ENCODE measurements at regions not wholly inside any gene's neighbourhood (a gene's known extent, or its start where the extent isn't known, plus 50 kb on each side); places are given as distances from the start of the nearest gene placed in this dataset.

DNA sequence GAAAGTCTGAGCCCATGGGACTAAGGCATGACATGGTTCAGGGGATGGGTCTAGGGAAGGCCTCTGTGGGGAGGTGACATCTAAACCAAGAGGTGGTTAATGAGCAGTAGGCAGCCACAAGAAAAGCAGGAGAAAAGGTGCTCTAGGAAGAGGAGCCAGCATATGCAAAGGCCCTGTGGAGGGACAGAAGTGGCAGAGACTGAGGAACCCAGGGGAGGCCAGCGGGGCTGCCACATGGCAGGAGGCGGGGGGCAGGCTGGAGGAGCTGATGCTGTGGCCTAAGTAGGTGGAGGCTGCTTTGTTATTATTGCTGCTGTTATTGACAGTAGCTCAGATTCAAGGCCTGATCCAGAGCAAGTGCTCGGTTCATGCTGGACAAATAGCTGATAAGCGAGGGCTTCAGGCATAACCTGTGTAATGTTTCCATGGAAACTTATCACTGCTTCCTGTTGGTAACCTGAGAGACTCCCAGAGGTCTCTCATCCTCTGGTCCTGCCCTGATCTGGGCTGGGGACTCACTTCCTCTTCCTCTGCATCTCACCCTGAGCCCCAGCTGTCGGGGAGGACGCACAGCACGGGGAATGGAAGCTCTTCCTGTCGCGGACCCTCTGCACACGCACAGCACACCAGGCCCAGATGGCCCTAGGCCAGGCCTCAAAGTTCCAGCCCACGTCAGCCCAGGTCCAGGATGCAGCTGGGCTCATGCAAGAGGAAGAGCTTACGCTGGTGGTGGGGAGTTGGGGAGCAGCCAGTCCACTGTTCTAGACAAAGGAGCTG lies 75.2 kb upstream of the TP53I11 start:
- Histone ChIP-seq H3K9me2 (no peaks in the 10 kb centered on the region), H3K4me2 (no peak overlapping the region), H3K9ac (no peak overlapping the region), H3K79me2 (ENCODE audit: insufficient read depth) (no peaks in the 10 kb centered on the region), H3K27ac (ENCODE audit: low read depth in 2 of 2, low read length in 1 of 2) (peak overlapping the region in 1 of 2 experiments; percentile 74; a peak in 2 of 4 replicates), H3K4me3 (ENCODE audit: low read depth in 2 of 2, low read length in 1 of 2) (no peak overlapping the region), H3K4me1 (ENCODE audit: control insufficient read depth in 1 of 2, insufficient read depth in 2 of 2, low read depth in 1 of 2, low read length in 1 of 2) (peaks cover 0 to 19% of the 10 kb centered on the region in 2 experiments; a peak in 1 of 4 replicates), H3K27me3 (ENCODE audit: insufficient read depth) (peaks cover 23% of the 10 kb centered on the region; the same call in 1 of the 2 replicates), H4K20me1 (ENCODE audit: insufficient read depth) (no peaks in the 10 kb centered on the region), H3K36me3 (replicated peaks in 1 of 2; ENCODE audit: control insufficient read depth in 1 of 2, insufficient read depth in 2 of 2, low read length in 1 of 2) (no peaks in the 10 kb centered on the region), H3K9me3 (no peaks in the 10 kb centered on the region), H2AFZ (ENCODE audit: low read depth) (no peak overlapping the region), H3F3A (replicated peaks; ENCODE audit: insufficient read depth) (no peaks in the 10 kb centered on the region)
- 51% methylated on average over 8 of the region's 12 CpGs for WGBS (ENCODE audit: low lambda C conversion rate)
- TF ChIP-seq TAF1 (IDR thresholded peaks at IDR 0.05; ENCODE audit: borderline replicate concordance, low read depth, low read length) = no peak
- TF ChIP-seq ELF1 (IDR thresholded peaks at IDR 0.05) = no peak
- no peak for TF ChIP-seq CHD2 (IDR thresholded peaks at IDR 0.05; ENCODE audit: low read length, partially characterized antibody)
- TF ChIP-seq, protein P1, sequence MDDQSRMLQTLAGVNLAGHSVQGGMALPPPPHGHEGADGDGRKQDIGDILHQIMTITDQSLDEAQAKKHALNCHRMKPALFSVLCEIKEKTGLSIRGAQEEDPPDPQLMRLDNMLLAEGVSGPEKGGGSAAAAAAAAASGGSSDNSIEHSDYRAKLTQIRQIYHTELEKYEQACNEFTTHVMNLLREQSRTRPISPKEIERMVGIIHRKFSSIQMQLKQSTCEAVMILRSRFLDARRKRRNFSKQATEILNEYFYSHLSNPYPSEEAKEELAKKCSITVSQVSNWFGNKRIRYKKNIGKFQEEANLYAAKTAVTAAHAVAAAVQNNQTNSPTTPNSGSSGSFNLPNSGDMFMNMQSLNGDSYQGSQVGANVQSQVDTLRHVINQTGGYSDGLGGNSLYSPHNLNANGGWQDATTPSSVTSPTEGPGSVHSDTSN (IDR thresholded peaks at IDR 0.05) = no peak
- TF ChIP-seq, protein P2, sequence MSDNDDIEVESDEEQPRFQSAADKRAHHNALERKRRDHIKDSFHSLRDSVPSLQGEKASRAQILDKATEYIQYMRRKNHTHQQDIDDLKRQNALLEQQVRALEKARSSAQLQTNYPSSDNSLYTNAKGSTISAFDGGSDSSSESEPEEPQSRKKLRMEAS (IDR thresholded peaks at IDR 0.05; ENCODE audit: low read depth) = no peak
- no peak for TF ChIP-seq FOXM1 (IDR thresholded peaks at IDR 0.05; ENCODE audit: low read depth)
- no peak for TF ChIP-seq FOSL2 (IDR thresholded peaks at IDR 0.05; ENCODE audit: borderline replicate concordance, low read depth)
- no peak for TF ChIP-seq YY1 (IDR thresholded peaks at IDR 0.05; ENCODE audit: low read depth)
- no peak for TF ChIP-seq POLR2AphosphoS5 (IDR thresholded peaks at IDR 0.05; ENCODE audit: low read depth, low read length)
- TF ChIP-seq GABPA (IDR thresholded peaks at IDR 0.05; ENCODE audit: low read depth) = no peak
- TF ChIP-seq RCOR1 (IDR thresholded peaks at IDR 0.05; ENCODE audit: low read length) = no peak
- TF ChIP-seq MEF2A (IDR thresholded peaks at IDR 0.05; ENCODE audit: borderline replicate concordance, low read depth) = no peak
- TF ChIP-seq, protein P3, sequence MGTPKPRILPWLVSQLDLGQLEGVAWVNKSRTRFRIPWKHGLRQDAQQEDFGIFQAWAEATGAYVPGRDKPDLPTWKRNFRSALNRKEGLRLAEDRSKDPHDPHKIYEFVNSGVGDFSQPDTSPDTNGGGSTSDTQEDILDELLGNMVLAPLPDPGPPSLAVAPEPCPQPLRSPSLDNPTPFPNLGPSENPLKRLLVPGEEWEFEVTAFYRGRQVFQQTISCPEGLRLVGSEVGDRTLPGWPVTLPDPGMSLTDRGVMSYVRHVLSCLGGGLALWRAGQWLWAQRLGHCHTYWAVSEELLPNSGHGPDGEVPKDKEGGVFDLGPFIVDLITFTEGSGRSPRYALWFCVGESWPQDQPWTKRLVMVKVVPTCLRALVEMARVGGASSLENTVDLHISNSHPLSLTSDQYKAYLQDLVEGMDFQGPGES (IDR thresholded peaks at IDR 0.05; ENCODE audit: low read depth, low read length) = no peak
- TF ChIP-seq JUND (IDR thresholded peaks at IDR 0.05) = no peak
- TF ChIP-seq, protein P4, sequence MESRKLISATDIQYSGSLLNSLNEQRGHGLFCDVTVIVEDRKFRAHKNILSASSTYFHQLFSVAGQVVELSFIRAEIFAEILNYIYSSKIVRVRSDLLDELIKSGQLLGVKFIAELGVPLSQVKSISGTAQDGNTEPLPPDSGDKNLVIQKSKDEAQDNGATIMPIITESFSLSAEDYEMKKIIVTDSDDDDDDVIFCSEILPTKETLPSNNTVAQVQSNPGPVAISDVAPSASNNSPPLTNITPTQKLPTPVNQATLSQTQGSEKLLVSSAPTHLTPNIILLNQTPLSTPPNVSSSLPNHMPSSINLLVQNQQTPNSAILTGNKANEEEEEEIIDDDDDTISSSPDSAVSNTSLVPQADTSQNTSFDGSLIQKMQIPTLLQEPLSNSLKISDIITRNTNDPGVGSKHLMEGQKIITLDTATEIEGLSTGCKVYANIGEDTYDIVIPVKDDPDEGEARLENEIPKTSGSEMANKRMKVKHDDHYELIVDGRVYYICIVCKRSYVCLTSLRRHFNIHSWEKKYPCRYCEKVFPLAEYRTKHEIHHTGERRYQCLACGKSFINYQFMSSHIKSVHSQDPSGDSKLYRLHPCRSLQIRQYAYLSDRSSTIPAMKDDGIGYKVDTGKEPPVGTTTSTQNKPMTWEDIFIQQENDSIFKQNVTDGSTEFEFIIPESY (IDR thresholded peaks at IDR 0.05; ENCODE audit: borderline replicate concordance, low read depth) = no peak
- no peak for TF ChIP-seq TEAD4 (IDR thresholded peaks at IDR 0.05; ENCODE audit: borderline replicate concordance, insufficient read depth)
- TF ChIP-seq, protein P5, sequence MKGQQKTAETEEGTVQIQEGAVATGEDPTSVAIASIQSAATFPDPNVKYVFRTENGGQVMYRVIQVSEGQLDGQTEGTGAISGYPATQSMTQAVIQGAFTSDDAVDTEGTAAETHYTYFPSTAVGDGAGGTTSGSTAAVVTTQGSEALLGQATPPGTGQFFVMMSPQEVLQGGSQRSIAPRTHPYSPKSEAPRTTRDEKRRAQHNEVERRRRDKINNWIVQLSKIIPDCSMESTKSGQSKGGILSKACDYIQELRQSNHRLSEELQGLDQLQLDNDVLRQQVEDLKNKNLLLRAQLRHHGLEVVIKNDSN (IDR thresholded peaks at IDR 0.05; ENCODE audit: borderline replicate concordance, low read depth) = no peak
- no peak for TF ChIP-seq RXRA (IDR thresholded peaks at IDR 0.05; ENCODE audit: borderline replicate concordance, low read depth)
- no peak for TF ChIP-seq MXI1 (IDR thresholded peaks at IDR 0.05; ENCODE audit: low read depth, low read length)
- ChIA-PET CTCF (interaction anchor here (0.7 to 2.5 kb wide), 5 partner anchors 47 to 89 kb away, joined by 3 to 10 read pairs (median 3); no protein-coding TSS in a partner anchor), POLR2A (no interaction called here)
- peak; percentile 77 for DNase-seq

All from SK-N-SH (cell line).